GM19467 (cell line): ENCODE measurements at regions not wholly inside any gene's neighbourhood (a gene's known extent, or its start where the extent isn't known, plus 50 kb on each side); places are given as distances from the start of the nearest gene placed in this dataset.
"Not testable (repeated sequence)": the region's sequence is repeated elsewhere in the genome, so short reads cannot be mapped to it uniquely, and the experiment has no call there.

Source experiments
- ATAC-seq: cut with Tn5 transposase; IDR thresholded peaks from one replicate; pipeline ENCODE4 v1.9.1; 2021; ENCODE audit warnings: mild to moderate bottlenecking, moderate library complexity; ENCODE audit not compliant: unreplicated experiment

GRCh38 chr3:34411596-34411995 is 613.2 kb downstream of the PDCD6IP start:
- no peak for ATAC-seq

DNA sequence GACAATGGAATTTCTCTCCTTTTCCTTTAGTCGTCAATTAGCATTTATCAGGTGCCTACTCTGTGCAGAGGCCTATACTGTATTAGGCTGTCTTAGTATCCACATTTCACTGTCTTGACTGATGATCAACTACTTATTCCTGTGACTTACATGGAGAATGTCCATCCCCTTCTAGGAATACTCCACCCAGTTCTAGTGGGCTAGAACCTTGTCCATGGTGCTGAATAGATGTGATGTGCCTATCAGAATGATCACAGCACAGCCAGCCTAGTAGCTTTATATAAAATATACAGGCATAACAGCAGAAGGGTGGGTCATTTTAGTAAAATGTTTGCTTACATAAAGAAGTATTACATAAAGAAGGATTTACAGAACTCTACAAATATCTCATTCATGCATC is 621.4 kb downstream of the PDCD6IP start:
- ATAC-seq: no peak

DNA sequence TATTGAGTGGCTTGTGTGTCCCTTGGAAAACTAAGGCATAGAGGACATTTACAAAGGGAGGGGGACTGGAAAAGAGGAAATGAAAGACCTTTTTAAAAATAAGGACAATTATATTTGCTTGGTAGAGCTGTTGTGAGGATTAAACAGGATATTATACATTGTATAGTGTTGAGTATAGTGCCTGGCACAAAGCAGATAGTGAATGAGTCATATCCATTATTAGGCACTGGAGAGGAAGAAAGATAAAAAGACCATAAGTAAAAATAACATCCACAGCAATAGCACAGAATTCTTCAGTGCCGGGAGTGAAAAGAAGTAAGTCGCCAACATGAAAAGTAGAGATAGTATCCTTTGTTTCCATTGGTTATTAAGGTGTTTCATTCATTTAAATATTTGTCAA is 623.3 kb downstream of the PDCD6IP start:
- no peak for ATAC-seq

GRCh38 chr3:34439796-34440195 is 641.4 kb downstream of the PDCD6IP start:
- no peak for ATAC-seq

- ATAC-seq: no peak
Observed at GRCh38 chr3:34444137-34444536, 645.7 kb downstream of the PDCD6IP start.

DNA sequence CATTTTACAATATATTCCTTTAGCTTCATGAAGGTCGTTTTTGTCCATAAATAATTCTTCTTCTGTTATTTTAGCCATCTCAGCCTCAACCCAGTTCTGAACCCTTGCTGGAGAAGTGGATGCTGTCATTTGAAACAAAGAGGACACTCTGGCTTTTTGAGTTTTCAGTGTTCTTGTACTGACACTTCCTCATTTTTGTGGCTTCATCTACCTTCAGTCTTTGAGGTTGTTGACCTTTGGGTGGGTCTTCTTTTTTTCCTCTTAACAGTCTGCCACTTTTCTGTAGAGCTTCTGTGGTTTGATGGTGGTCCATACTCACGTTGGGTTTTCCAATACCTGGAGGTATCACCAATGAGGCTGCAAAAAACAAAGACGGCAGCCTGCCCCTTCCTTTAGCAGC is 650.9 kb downstream of the PDCD6IP start:
- ATAC-seq: no peak

GRCh38 chr3:34463414-34463813 is 665.0 kb downstream of the PDCD6IP start:
- no peak for ATAC-seq

- ATAC-seq: no peak
Observed at GRCh38 chr3:34464646-34465045, 666.2 kb downstream of the PDCD6IP start.

GRCh38 chr3:34475851-34476250 is 677.4 kb downstream of the PDCD6IP start:
- ATAC-seq: no peak

DNA sequence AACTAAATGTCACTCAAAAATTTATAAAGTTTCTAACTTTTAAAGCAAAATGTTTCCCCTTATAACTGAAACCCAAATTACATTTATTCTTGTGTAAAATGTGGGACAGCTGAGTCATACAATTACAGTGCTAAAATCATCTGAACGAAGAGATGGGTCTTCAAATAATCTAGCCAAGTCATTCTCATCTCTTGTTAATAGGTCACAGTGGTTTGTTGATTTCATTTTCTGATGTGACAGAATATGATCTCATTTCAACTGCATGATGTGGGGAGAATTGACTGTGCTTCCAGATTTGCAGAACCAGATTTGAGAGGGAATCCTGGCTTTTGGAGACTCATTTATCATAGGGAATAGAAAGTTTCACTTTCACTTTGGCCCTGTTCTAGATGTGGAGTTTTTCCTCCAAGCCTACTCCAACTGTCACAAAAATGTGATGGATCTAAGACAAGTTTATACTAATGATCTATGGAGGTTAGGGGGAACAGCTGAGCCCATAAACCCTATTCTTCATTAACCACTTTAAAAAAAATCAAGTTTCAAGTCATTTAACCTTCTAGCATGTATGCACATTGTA is 685.0 kb downstream of the PDCD6IP start:
- ATAC-seq: no peak

- no peak for ATAC-seq
Observed at GRCh38 chr3:34504366-34504765, 705.9 kb downstream of the PDCD6IP start.

- no peak for ATAC-seq
Observed at GRCh38 chr3:34504775-34505174, 706.3 kb downstream of the PDCD6IP start.

DNA sequence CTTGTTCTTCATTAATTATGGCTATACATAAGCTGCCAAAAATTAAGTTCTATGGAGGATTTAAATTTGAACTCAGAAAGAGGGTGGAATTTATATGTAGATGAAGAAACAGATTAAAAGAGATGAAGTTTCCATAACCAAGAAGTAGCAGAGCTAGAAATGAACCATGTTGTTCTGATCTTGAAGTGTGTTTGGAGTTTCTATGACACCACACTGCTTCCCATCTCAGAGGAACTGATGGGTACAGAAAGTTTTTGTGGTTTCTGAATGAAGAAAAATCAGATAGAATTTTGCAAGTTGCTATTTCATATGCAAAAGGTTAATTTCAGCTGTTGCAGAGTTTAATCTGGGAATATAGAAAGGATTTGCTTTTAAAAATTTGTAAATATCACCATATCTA is 710.3 kb downstream of the PDCD6IP start:
- no peak for ATAC-seq

DNA sequence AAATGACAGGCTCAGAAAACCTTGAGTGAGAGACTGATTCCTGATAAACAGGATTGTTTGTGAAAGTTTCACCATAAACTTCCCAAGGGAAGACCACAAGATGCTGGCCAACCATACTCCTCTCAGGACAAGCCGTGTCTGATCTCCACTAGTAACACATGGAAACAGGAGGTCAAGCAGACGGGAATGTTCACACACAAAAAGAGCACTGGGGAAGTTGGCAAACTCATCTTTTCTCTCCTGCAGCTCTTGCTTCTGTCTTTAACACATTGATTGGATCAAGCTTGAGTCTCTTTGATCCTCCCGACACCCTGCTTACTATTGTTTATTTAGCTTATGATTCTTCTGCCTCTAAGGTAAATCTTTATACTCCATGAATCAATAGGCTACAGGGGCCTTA is 713.5 kb downstream of the PDCD6IP start:
- no peak for ATAC-seq

DNA sequence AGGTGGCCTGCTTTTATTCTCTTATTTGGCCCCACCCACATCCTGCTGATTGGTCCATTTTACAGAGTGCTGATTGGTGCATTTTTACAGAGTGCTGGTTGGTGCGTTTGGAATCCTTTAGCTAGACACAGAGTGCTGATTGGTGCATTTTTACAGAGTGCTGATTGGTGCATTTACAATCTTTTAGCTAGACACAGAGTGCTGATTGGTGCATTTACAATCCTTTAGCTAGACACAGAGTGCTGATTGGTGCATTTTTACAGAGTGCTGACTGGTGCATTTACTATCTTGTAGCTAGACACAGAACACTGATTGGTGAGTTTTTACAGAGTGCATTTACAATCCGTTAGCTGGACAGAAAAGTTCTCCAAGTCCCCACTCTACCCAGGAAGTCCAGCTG is 720.6 kb downstream of the PDCD6IP start:
- not testable (repeated sequence) for ATAC-seq

DNA sequence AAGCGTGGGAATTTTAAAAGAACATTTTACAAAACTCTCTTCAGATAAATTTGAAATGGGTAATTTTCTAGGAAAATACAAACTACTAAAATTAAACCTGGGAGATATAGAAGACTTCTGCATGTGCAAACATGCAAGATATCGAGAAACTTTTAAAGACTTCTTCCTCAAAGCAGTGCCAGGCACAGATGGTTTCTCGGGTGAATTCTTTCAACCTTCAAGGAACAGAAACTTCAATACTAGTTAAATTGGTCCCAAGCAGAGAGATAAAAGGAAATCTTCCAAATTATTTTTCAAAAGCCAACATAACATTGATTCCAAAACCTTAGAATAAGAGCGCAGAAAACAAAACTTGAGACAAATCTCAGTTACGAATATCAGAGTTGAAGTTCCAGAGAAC is 732.7 kb downstream of the PDCD6IP start:
- no peak for ATAC-seq

- ATAC-seq: no peak
Observed at GRCh38 chr3:34533451-34533850, 735.0 kb downstream of the PDCD6IP start.

- ATAC-seq: no peak
Observed at GRCh38 chr3:34534013-34534412, 735.6 kb downstream of the PDCD6IP start.

- ATAC-seq: no peak
Observed at GRCh38 chr3:34544136-34544535, 745.7 kb downstream of the PDCD6IP start.

DNA sequence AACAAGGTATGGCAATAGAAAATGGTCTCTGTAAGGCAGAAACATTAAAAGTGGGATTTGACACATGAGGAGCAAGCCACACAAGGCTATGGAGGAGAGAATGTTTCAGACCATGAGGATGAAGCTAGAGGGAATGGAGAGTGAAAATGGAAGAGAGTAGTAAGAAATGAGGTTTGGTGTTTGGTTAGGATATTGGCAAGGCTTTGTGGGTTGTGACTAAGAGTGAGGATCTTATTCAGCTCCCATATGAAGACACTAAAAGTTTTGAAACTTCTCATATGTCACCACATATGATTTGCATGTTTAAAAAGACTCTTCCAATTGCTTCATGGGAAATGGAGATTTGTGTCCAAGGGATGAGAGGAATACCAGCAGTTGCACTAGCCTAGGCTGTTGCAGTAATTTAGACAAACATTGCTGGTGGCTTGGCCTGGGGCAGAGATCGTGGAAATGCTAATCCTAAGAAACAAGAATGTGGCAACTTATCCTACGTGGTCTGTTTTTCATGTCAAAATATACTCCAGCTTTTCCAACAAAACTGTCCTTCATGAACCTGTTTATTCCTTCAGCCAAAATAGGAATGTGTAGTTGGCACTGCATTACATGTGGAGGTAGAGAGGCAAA is 749.0 kb downstream of the PDCD6IP start:
- no peak for ATAC-seq

DNA sequence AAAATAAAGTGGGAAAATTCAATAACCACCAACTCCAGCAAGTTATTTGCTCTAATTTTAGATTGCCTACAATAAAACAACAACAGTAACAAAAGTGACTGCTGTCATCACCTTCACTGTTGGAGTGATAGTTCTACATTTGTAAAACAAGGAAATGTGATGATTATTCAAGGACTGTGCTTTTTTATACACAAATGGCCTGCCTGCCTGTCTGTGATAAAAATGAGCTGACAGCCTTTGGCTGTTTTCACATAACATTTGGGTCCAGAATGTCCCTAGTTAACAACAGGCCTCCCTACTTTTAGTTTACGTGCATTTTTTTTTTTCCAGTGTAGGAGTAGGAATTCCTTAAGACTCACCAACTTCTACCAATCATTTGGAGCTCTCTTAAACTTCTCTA is 768.8 kb downstream of the PDCD6IP start:
- no peak for ATAC-seq

DNA sequence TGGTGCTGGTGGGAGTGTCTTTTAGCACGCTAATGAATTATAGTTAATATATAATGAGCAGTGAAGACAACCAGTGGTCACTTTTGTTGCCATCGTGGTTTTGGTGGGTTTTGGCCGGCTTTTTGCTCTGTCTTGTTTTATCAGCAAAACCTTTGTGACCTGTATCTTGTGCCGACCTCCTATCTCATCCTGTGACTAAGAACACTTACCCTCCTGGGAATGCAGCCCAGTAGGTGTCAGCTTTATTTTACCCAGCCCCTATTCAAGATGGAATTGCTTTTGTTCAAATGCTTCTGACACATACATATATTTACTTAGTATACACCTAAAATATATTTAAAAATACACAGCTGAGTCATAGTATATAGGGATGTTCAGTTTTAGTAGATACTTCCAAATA is 770.3 kb downstream of the PDCD6IP start:
- ATAC-seq: no peak

DNA sequence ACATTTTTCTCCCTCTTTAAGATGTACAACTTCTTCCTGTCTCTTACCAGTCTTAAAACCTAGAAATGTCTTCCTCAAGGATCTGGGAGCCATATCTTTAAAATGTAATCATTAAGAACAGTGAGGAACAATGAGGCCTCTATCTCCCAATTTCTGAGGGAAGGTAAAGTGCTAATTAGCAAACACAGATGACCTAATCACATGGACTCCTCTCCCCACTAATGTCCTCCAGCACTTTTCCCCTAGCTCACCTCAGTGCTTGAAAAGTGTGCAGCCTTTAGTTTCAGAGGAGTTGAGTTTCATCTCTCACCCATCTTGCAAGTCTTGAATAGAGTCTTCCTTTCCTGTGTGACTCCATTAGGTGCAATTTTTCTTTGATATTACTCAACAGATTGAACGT is 771.0 kb downstream of the PDCD6IP start:
- no peak for ATAC-seq
